Cardiac muscle cell (in vitro differentiated cells and primary cell): ENCODE measurements at regions not wholly inside any gene's neighbourhood (a gene's known extent, or its start where the extent isn't known, plus 50 kb on each side); places are given as distances from the start of the nearest gene placed in this dataset.

Source experiments
- DNase-seq, 2 donors: peaks; one replicate each; pipeline versions ENCODE4 v3.0.0 to v3.0.0-alpha.2; 2010 to 2017; ENCODE audit warnings: low read depth in 1 of 2, low spot score in 1 of 2
- H3K27ac ChIP-seq: fragments of 200-600 bp; sonication (generic); 2 replicates; pipeline ENCODE4 v1.5.1; 2016
- H3K27me3 ChIP-seq: fragments of 200-600 bp; sonication (generic); 2 replicates; pipeline ENCODE4 v1.6.0; 2016; ENCODE audit warnings: control low read depth
- H3K36me3 ChIP-seq: fragments of 200-600 bp; sonication (generic); 2 replicates; pipeline ENCODE4 v1.5.1; 2016; ENCODE audit warnings: control low read depth
- H3K4me1 ChIP-seq: fragments of 200-600 bp; sonication (generic); 2 replicates; pipeline ENCODE4 v1.8.1; 2017; ENCODE audit warnings: low read depth, mild to moderate bottlenecking, mixed run types
- H3K4me3 ChIP-seq: fragments of 200-600 bp; sonication (generic); 2 replicates; pipeline ENCODE4 v1.5.1; 2016; ENCODE audit warnings: mild to moderate bottlenecking
- H3K9me3 ChIP-seq: fragments of 200-600 bp; sonication (generic); 2 replicates; pipeline ENCODE4 v1.5.1; 2017; ENCODE audit warnings: low read depth, mild to moderate bottlenecking, control low read depth
- TF ChIP-seq, protein P1 (sequence below): IDR thresholded peaks from 2 replicates; pipeline ENCODE4 v1.5.1; 2012; ENCODE audit warnings: low read depth, mild to moderate bottlenecking, low read length

GRCh38 chr3:144444546-144444945 is 472.9 kb downstream of the DIPK2A start:
- Histone ChIP-seq H3K36me3 (no peaks in the 10 kb centered on the region), H3K27ac (no peak overlapping the region), H3K4me1 (no peaks in the 10 kb centered on the region), H3K4me3 (no peak overlapping the region), H3K27me3 (no peaks in the 10 kb centered on the region), H3K9me3 (no peaks in the 10 kb centered on the region)
- TF ChIP-seq, protein P1, sequence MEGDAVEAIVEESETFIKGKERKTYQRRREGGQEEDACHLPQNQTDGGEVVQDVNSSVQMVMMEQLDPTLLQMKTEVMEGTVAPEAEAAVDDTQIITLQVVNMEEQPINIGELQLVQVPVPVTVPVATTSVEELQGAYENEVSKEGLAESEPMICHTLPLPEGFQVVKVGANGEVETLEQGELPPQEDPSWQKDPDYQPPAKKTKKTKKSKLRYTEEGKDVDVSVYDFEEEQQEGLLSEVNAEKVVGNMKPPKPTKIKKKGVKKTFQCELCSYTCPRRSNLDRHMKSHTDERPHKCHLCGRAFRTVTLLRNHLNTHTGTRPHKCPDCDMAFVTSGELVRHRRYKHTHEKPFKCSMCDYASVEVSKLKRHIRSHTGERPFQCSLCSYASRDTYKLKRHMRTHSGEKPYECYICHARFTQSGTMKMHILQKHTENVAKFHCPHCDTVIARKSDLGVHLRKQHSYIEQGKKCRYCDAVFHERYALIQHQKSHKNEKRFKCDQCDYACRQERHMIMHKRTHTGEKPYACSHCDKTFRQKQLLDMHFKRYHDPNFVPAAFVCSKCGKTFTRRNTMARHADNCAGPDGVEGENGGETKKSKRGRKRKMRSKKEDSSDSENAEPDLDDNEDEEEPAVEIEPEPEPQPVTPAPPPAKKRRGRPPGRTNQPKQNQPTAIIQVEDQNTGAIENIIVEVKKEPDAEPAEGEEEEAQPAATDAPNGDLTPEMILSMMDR, result no peak
- no peak for DNase-seq

DNA sequence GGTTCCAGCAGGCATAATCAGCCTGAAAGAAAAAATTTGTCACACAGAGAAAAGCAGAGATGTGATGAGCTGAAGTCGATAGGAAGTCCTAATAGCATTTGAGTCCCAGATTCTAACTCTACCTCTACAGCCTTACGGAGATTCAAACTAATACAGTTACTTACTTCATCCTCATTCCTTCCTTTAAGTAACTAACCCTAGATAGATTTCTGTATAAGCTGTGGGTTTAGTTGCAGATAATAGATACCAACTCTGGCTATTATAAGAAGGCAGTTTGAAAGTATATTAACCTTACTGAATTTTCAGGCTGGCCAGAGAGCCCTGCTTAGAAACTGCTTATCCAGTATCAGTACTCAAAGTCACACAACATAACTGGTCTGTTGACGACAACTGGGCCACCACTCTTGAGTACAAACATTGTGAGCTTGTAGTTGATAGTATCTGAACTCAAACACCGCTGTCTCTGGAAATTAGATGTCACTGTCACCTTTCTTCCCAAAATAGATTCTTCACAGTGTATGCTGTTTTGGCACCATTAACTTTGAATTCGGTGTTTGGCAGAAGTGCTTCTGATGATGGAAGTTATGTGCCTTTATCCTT is 484.3 kb downstream of the DIPK2A start:
- H3K27ac ChIP-seq, result peak overlapping the region; percentile 22
- DNase-seq, result peak in 1 of 2 donors; percentile 44
- no peaks in the 10 kb centered on the region for H3K9me3 ChIP-seq
- peaks cover 12% of the 10 kb centered on the region for H3K4me1 ChIP-seq
- no peaks in the 10 kb centered on the region for H3K36me3 ChIP-seq
- no peaks in the 10 kb centered on the region for H3K27me3 ChIP-seq
- TF ChIP-seq, protein P1, result no peak
- H3K4me3 ChIP-seq, result no peak overlapping the region

DNA sequence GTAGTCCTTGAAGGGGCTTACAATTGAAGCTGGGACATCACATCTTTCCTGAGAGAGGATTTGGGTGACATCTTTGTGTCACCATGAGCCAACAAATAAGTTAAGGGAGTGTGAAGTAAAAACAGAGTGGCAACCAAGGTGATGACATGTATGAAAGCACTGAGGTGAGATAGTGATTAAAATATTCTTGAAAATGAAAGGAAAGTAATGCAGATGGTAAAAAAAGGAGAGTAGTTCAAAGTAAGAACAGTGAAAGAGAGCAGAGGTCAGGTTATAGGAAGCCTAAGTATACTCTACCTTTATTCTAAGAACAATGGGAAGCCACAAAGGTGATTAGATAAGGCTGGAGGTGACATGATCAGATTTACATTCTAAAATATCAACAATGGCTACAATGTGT is 486.1 kb downstream of the DIPK2A start:
- peaks cover 12% of the 10 kb centered on the region for H3K4me1 ChIP-seq
- no peaks in the 10 kb centered on the region for H3K9me3 ChIP-seq
- DNase-seq, result no peak
- TF ChIP-seq, protein P1, result no peak
- H3K27me3 ChIP-seq, result no peaks in the 10 kb centered on the region
- no peak overlapping the region for H3K4me3 ChIP-seq
- H3K36me3 ChIP-seq, result no peaks in the 10 kb centered on the region
- no peak overlapping the region for H3K27ac ChIP-seq

DNA sequence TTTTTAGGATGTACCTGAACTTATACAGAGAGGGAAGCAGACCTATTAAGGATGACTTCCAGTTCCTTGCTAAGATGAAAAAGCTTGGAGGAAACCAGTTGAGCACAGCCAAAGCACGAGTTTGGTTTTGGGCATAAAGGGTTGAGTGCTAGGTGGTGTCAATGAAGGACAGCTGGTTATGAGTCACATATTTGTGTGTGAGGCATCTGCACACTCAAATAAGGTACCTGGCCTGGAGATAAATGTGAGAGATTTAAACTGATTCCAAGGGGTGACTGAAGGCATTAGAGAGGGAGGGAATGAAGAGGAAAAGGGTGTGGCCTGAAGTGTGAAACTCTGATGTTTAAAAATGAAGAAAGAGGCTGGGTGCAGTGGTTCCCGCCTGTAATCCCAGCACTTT is 486.7 kb downstream of the DIPK2A start:
- H3K27ac ChIP-seq, result no peak overlapping the region
- H3K4me1 ChIP-seq, result peaks cover 12% of the 10 kb centered on the region
- TF ChIP-seq, protein P1, result no peak
- no peak for DNase-seq
- H3K36me3 ChIP-seq, result no peaks in the 10 kb centered on the region
- no peaks in the 10 kb centered on the region for H3K27me3 ChIP-seq
- H3K9me3 ChIP-seq, result no peaks in the 10 kb centered on the region
- no peak overlapping the region for H3K4me3 ChIP-seq

DNA sequence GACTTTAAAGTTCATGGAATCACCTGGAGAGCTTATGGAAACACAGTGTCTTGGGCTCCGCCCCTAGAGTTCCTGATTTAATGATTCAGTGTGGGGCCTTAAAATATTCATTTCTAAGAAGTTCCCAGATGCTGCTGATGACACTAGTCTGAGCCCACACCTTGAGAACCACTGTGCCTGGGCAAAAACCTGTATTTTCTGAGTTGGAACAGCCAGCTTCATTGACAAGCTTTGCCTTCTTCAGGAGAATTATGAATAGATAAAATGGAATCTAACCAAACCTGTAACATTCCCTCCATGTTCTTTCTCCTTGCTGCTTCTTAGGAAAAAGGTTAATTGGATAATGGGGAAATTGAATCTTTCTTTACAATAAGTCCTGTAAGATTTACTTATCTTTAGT is 490.7 kb downstream of the DIPK2A start:
- no peak for DNase-seq
- Histone ChIP-seq H3K4me1 (peaks cover 3% of the 10 kb centered on the region), H3K9me3 (no peaks in the 10 kb centered on the region), H3K4me3 (no peak overlapping the region), H3K27ac (no peak overlapping the region), H3K36me3 (no peaks in the 10 kb centered on the region), H3K27me3 (no peaks in the 10 kb centered on the region)
- TF ChIP-seq, protein P1, result no peak
